Neural progenitor cell (in vitro differentiated cells): ENCODE measurements at regions not wholly inside any gene's neighbourhood (a gene's known extent, or its start where the extent isn't known, plus 50 kb on each side); places are given as distances from the start of the nearest gene placed in this dataset.

ENCODE experiments used
- EZH2 ChIP-seq: fragments of 200-600 bp; sonication (generic); IDR thresholded peaks from 2 replicates; pipeline ENCODE4 v1.6.1; 2017; ENCODE audit warnings: antibody characterized with exemption, mild to moderate bottlenecking, moderate library complexity
- TF ChIP-seq, protein P1 (sequence below): fragments of 200-600 bp; sonication (generic); IDR thresholded peaks from 2 replicates; pipeline ENCODE4 v1.5.1; 2017; ENCODE audit warnings: antibody characterized with exemption, mild to moderate bottlenecking

- TF ChIP-seq, protein P1, sequence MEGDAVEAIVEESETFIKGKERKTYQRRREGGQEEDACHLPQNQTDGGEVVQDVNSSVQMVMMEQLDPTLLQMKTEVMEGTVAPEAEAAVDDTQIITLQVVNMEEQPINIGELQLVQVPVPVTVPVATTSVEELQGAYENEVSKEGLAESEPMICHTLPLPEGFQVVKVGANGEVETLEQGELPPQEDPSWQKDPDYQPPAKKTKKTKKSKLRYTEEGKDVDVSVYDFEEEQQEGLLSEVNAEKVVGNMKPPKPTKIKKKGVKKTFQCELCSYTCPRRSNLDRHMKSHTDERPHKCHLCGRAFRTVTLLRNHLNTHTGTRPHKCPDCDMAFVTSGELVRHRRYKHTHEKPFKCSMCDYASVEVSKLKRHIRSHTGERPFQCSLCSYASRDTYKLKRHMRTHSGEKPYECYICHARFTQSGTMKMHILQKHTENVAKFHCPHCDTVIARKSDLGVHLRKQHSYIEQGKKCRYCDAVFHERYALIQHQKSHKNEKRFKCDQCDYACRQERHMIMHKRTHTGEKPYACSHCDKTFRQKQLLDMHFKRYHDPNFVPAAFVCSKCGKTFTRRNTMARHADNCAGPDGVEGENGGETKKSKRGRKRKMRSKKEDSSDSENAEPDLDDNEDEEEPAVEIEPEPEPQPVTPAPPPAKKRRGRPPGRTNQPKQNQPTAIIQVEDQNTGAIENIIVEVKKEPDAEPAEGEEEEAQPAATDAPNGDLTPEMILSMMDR: no peak
- no peak for TF ChIP-seq EZH2
Measured at GRCh38 chr9:89891221-89891590, 286.4 kb downstream of the GADD45G start.
